ENCODE measurements at regions not wholly inside any gene's neighbourhood (a gene's known extent, or its start where the extent isn't known, plus 50 kb on each side); places are given as distances from the start of the nearest gene placed in this dataset.

- Histone ChIP-seq H3K79me2 (ENCODE audit: control insufficient read depth in 1 of 2, insufficient read depth in 2 of 2, low read length in 2 of 2) (no peaks in the 10 kb centered on the region), H4K91ac (replicated peaks; ENCODE audit: insufficient read length, low read length) (no peak overlapping the region), H3K79me1 (ENCODE audit: low read depth, low read length) (no peaks in the 10 kb centered on the region), H2BK5ac (ENCODE audit: low read depth, low read length) (no peak overlapping the region), H4K5ac (ENCODE audit: insufficient read length, low read depth, low read length) (no peak overlapping the region), H3K27ac (ENCODE audit: low read depth, low read length) (no peak overlapping the region), H3K56ac (replicated peaks; ENCODE audit: insufficient read length, low read depth, low read length) (no peak overlapping the region), H3K23me2 (ENCODE audit: low read depth, low read length) (no peaks in the 10 kb centered on the region), H2BK120ac (replicated peaks; ENCODE audit: low read depth, low read length) (no peak overlapping the region), H3K9me3 (ENCODE audit: insufficient read depth in 2 of 2, low read depth in 1 of 2, low read length in 1 of 2) (no peaks in the 10 kb centered on the region), H3K9ac (replicated peaks in 1 of 4; ENCODE audit: extremely low read depth in 1 of 4, low read depth in 3 of 4, low read length in 3 of 4) (no peak overlapping the region), H2BK12ac (ENCODE audit: low read depth, low read length) (no peak overlapping the region), H3K36me3 (ENCODE audit: control insufficient read depth in 2 of 4, insufficient read depth in 4 of 4, low read length in 3 of 4) (no peaks in the 10 kb centered on the region), H4K8ac (ENCODE audit: extremely low read depth, insufficient read depth, low read length) (no peak overlapping the region), H3K23ac (ENCODE audit: insufficient read length) (no peak overlapping the region), H3K4ac (replicated peaks; ENCODE audit: insufficient read length, low read depth, low read length) (no peak overlapping the region), H4K20me1 (replicated peaks in 1 of 2; ENCODE audit: control insufficient read depth in 1 of 2, insufficient read depth in 2 of 2, low read length in 2 of 2) (no peaks in the 10 kb centered on the region), H3K27me3 (replicated peaks in 1 of 4; ENCODE audit: control insufficient read depth in 3 of 4, extremely low read depth in 1 of 4, insufficient read depth in 3 of 4, low read length in 3 of 4) (peaks cover 0 to 1% (median 0%) of the 10 kb centered on the region in 4 experiments; a peak in 1 of 7 replicates), H3K14ac (ENCODE audit: insufficient read length) (no peak overlapping the region), H3K4me1 (replicated peaks in 1 of 4; ENCODE audit: control insufficient read depth in 3 of 4, insufficient read depth in 4 of 4, low read length in 3 of 4) (no peaks in the 10 kb centered on the region), H3K4me3 (ENCODE audit: extremely low read depth in 1 of 4, insufficient read depth in 2 of 4, low read depth in 3 of 4, low read length in 4 of 4) (no peak overlapping the region), H3K4me2 (ENCODE audit: insufficient read depth in 1 of 2, low read depth in 2 of 2, low read length in 2 of 2) (no peak overlapping the region), H2BK15ac (ENCODE audit: low read length) (no peak overlapping the region), H2AK5ac (ENCODE audit: low read depth, low read length) (no peak overlapping the region), H2AFZ (ENCODE audit: low read length) (no peak overlapping the region), H2BK20ac (ENCODE audit: low read length) (no peak overlapping the region), H3K18ac (ENCODE audit: extremely low read depth, low read length) (no peak overlapping the region)
- DNase-seq (ENCODE audit: low read depth in 1 of 2, low spot score in 2 of 2) (no peak), FAIRE-seq (no peak)
- CTCF ChIA-PET (ENCODE audit: partially characterized antibody) = interaction anchor here (0.7 to 2.8 kb wide), 6 partner anchors 10 to 251 kb away, joined by 3 to 12 read pairs (median 3); no protein-coding TSS in a partner anchor
- POLR2A ChIA-PET (ENCODE audit: partially characterized antibody) = no interaction called here
- TF ChIP-seq KDM1A (IDR thresholded peaks at IDR 0.05; ENCODE audit: borderline replicate concordance, low read length) (0 out of 2 replicates have a peak, but pooled peaks have one; percentile 33), MAX (IDR thresholded peaks at IDR 0.05) (no peak)
- 91% methylated on average over 1 of the region's 1 CpG; no CpG with 5 or more reads in 1 of the 2 experiments for WGBS, 2 experiments (ENCODE audit: extremely low coverage in 1 of 2, insufficient coverage in 1 of 2, insufficient read length in 1 of 2, insufficient replicate concordance in 2 of 2, low coverage in 1 of 2, low lambda C conversion rate in 2 of 2, missing lambda C conversion rate in 1 of 2)
These were observed 109.4 kb upstream of the RCN1 start for GRCh38 chr11:31981457-31981856.

All from H1 (cell line).